Adrenal gland (tissue), 9 donors: ENCODE measurements at regions not wholly inside any gene's neighbourhood (a gene's known extent, or its start where the extent isn't known, plus 50 kb on each side); places are given as distances from the start of the nearest gene placed in this dataset.

Experiments used
- DNase-seq, 7 donors: peaks; one replicate each; pipeline ENCODE4 v3.0.0-alpha.2; 2019 to 2020
- H3K27ac ChIP-seq, 5 donors: fragments of 200-600 bp; sonication (generic) in 4 of 5; 1 replicate in 3 of 5; 2 replicates in 2 of 5; pipeline versions ENCODE4 v1.5.1 to v1.8.0; 2016 to 2020; ENCODE audit warnings: mild to moderate bottlenecking in 1 of 5
- H3K27me3 ChIP-seq: fragments of 200-600 bp; 2 replicates; pipeline ENCODE4 v1.8.0; 2021
- H3K36me3 ChIP-seq, 2 donors: fragments of 200-600 bp; replicated peaks in 1 of 2; 1 replicate in 1 of 2; 2 replicates in 1 of 2; pipeline versions ENCODE4 v1.5.1 to v1.8.0; 2018 to 2022
- H3K4me1 ChIP-seq, 2 donors: fragments of 200-600 bp; replicated peaks in 1 of 2; 1 replicate in 1 of 2; 2 replicates in 1 of 2; pipeline versions ENCODE4 v1.5.1 to v1.8.0; 2018 to 2021
- H3K4me3 ChIP-seq, 4 donors: fragments of 200-600 bp; sonication (generic) in 3 of 4; one replicate each; pipeline ENCODE4 v1.5.1; 2016 to 2018
- H3K9me3 ChIP-seq, 3 donors: fragments of 200-600 bp; sonication (generic) in 1 of 3; replicated peaks in 1 of 3; 1 replicate in 2 of 3; 2 replicates in 1 of 3; pipeline versions ENCODE4 v1.5.1 to v1.8.0; 2016 to 2021
- POLR2A ChIP-seq, 2 donors: fragments of 450-650 bp; IDR thresholded peaks; one replicate each; pipeline ENCODE4 v1.6.1; 2017; ENCODE audit warnings: antibody characterized with exemption in 2 of 2, mild to moderate bottlenecking in 2 of 2, moderate library complexity in 1 of 2
- whole genome bisulfite sequencing, 4 donors: extraction: QIAGEN DNeasy Blood & Tissue Kit in 2 of 4; methylation state at CpG; one replicate each; pipeline versions ENCODE4 v1.1.5 to v1.1.7; 2013 to 2017; 5-methylcytosine and 5-hydroxymethylcytosine counted together
- intact Hi-C, 2 donors: fragments of 100-400 bp; cut with DNase I; formaldehyde crosslinking; loops; one replicate each; pipeline versions ENCODE4 v1.14.1 to v1.15.0; 2022 to 2023
- TF ChIP-seq, protein P1 (sequence below), 6 experiments: fragments of 450-650 bp in 4 of 6; fragments of 200-600 bp in 2 of 6; sonication (generic) in 1 of 6; IDR thresholded peaks; 1 replicate in 5 of 6; 2 replicates in 1 of 6; pipeline versions ENCODE4 v1.5.1 to v1.8.0; 2016 to 2021; ENCODE audit warnings: antibody characterized with exemption in 6 of 6, mild to moderate bottlenecking in 2 of 6, moderate library complexity in 1 of 6
- donor health status: healthy with polysubstance abuse.
- donor health status: Bipolar disorder and iron deficiency.
- donor health status: DM: yes; HTN: yes; CAD: no.
- donor health status: DM: no; HTN: no; CAD: no.
- donor health status: DM: no; HTN: no; CAD: no.

DNA sequence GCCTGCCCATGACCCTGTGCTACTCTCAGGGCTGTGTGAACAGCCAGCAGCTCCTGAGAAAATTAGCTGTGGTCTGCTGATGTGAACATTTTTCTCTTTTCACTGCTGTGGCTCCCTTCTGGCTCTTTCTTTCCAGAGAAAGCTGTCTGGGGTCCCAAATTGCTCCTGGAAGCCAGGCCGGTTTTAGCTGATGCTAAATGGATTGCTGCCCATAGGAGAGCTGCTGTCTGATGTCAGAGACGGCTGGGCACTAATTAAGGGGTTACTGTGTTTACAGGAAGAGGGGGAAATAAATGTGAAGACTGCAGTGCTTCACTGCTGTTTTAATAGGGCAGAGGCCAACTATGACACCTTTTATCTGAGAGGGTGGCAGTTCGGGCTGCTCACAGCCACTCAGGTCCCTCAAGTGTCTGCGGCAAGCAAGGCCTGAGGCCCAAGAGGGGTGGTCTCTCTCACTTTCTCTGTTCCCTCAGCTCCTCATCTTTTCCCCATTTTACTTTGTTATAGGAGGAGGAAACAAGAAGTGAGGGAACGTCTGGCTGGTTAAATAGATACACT is 106.0 kb upstream of the GNG12 start:
- Histone ChIP-seq H3K9me3 (no peaks in the 10 kb centered on the region), H3K36me3 (no peaks in the 10 kb centered on the region), H3K27me3 (no peaks in the 10 kb centered on the region), H3K4me3 (no peak overlapping the region), H3K27ac (no peak overlapping the region), H3K4me1 (no peaks in the 10 kb centered on the region)
- WGBS, 4 donors = 63 to 78% (median 77%) methylated on average over 5 of the region's 5 CpGs
- TF ChIP-seq POLR2A (IDR thresholded peaks at IDR 0.05) = no peak
- TF ChIP-seq, protein P1, sequence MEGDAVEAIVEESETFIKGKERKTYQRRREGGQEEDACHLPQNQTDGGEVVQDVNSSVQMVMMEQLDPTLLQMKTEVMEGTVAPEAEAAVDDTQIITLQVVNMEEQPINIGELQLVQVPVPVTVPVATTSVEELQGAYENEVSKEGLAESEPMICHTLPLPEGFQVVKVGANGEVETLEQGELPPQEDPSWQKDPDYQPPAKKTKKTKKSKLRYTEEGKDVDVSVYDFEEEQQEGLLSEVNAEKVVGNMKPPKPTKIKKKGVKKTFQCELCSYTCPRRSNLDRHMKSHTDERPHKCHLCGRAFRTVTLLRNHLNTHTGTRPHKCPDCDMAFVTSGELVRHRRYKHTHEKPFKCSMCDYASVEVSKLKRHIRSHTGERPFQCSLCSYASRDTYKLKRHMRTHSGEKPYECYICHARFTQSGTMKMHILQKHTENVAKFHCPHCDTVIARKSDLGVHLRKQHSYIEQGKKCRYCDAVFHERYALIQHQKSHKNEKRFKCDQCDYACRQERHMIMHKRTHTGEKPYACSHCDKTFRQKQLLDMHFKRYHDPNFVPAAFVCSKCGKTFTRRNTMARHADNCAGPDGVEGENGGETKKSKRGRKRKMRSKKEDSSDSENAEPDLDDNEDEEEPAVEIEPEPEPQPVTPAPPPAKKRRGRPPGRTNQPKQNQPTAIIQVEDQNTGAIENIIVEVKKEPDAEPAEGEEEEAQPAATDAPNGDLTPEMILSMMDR (IDR thresholded peaks at IDR 0.05) = no peak
- no peak for DNase-seq
- intact Hi-C loops = no loop called here

DNA sequence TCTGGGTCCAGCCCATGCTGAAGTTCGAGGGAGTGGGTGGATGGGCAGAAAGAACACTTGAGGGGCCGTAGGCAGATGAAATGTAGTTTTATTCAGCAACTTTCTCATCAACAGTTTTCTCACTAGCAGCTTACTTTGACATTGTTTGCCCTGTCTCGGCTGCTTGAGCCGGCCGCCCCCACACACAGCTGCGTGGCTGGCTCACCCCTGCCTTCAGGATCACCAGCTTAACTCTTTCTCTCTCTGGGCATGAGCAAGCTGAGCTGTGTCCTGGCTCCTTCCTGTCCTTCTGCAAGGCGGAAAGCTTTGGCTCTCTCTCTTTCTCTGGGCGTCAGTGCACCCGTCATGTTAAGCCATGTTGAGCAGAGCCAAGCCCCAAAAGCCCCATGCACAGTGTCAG is 104.4 kb upstream of the GNG12 start:
- Histone ChIP-seq H3K4me3 (no peak overlapping the region), H3K9me3 (no peaks in the 10 kb centered on the region), H3K27ac (no peak overlapping the region), H3K27me3 (no peaks in the 10 kb centered on the region), H3K4me1 (no peaks in the 10 kb centered on the region), H3K36me3 (no peaks in the 10 kb centered on the region)
- intact Hi-C loops = no loop called here
- TF ChIP-seq POLR2A (IDR thresholded peaks at IDR 0.05) = no peak
- 44 to 73% (median 66%) methylated on average over 9 of the region's 9 CpGs for WGBS, 4 donors
- DNase-seq = no peak

DNA sequence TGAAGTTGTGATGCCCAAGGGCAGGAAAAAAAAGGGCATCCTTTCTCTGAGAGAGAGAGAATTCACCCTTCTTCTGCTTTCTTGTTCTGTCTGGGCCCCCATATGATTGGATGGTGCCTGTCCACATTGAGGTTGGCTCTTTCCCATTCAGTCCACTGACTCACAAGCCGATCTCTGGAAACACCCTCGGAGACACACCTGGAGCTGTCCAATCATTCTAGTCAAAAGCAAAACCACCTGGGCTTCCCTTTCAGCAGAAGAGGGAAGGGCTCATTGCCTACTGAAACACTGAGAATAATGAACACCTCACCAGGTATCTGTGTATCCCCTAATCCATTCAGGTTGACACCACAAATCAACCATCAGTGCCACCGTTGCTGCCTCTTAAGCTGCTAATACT is 103.7 kb upstream of the GNG12 start:
- intact Hi-C loops = no loop called here
- Histone ChIP-seq H3K27ac (no peak overlapping the region), H3K36me3 (no peaks in the 10 kb centered on the region), H3K27me3 (no peaks in the 10 kb centered on the region), H3K4me1 (no peaks in the 10 kb centered on the region), H3K4me3 (no peak overlapping the region), H3K9me3 (no peaks in the 10 kb centered on the region)
- TF ChIP-seq, protein P1 (IDR thresholded peaks at IDR 0.05) = no peak
- no peak for TF ChIP-seq POLR2A (IDR thresholded peaks at IDR 0.05)
- no peak for DNase-seq
- 82 to 98% (median 90%) methylated on average over 3 of the region's 3 CpGs for WGBS, 4 donors

DNA sequence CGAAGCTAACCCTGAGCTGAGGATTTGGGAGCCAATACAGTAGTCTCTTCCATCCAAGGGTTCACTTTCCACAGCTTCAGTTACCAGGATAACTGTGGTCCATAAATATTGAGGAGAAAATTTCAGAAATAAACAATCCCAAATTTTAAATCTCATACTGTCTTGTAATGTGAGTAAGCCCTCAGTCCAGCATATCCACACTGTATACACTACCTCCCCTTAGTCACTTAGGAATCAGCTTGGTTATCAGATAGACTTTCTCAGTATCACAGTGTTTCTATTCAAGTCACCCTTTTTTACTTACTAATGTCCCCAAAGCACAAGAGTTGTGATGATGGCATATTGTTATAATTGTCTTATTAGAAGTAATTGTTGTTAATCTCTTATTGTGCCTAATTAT is 102.3 kb upstream of the GNG12 start:
- 87 to 93% (median 90%) methylated on average over 1 of the region's 1 CpG for WGBS, 4 donors

DNA sequence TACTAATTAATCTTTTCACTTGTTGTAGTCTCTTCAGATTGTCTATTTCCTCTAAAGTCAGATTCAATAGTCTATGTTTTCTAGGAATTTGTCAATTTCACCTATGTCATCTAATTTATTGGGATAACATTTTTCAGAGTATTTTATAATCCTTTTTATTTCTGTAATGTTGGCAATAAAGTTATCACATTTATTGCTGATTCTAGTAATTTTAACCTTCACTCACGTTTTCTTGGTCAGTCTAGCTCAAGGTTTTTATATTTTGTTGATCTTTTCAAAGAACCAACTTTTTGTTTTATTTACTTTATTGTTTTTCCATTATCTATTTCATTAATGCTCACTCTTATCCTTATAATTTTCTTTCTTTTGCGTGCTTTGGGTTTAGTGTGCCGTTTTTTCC is 97.9 kb upstream of the GNG12 start:
- WGBS, 4 donors = 71 to 78% (median 74%) methylated on average over 3 of the region's 3 CpGs
- H3K4me3 ChIP-seq = no peak overlapping the region
- H3K4me1 ChIP-seq = no peaks in the 10 kb centered on the region
- H3K27ac ChIP-seq = no peak overlapping the region
- DNase-seq = no peak
- TF ChIP-seq POLR2A (IDR thresholded peaks at IDR 0.05) = no peak
- TF ChIP-seq, protein P1 (IDR thresholded peaks at IDR 0.05) = no peak
- no peaks in the 10 kb centered on the region for H3K9me3 ChIP-seq
- H3K36me3 ChIP-seq = no peaks in the 10 kb centered on the region
- intact Hi-C loops = no loop called here
- no peaks in the 10 kb centered on the region for H3K27me3 ChIP-seq

More for the DNA sequence above, 102.3 kb upstream of the GNG12 start:
- no peak for TF ChIP-seq POLR2A (IDR thresholded peaks at IDR 0.05)
- TF ChIP-seq, protein P1 (IDR thresholded peaks at IDR 0.05) = no peak
- no peak for DNase-seq
- H3K9me3 ChIP-seq = no peaks in the 10 kb centered on the region
- H3K27me3 ChIP-seq = no peaks in the 10 kb centered on the region
- no peaks in the 10 kb centered on the region for H3K4me1 ChIP-seq
- intact Hi-C loops = no loop called here
- no peaks in the 10 kb centered on the region for H3K36me3 ChIP-seq
- no peak overlapping the region for H3K27ac ChIP-seq
- no peak overlapping the region for H3K4me3 ChIP-seq
